Brain microvascular endothelial cell (primary cell): ENCODE measurements at regions not wholly inside any gene's neighbourhood (a gene's known extent, or its start where the extent isn't known, plus 50 kb on each side); places are given as distances from the start of the nearest gene placed in this dataset.

Source experiments
- DNase-seq: peaks from one replicate; pipeline ENCODE4 v3.0.0-alpha.2; 2020
- H3K27ac ChIP-seq: fragments of 250-450 bp; sonication (Bioruptor Pico); 2 replicates; pipeline ENCODE4 v1.5.1; 2020; ENCODE audit warnings: mild to moderate bottlenecking, moderate library complexity
- H3K27me3 ChIP-seq: fragments of 250-450 bp; sonication (Bioruptor Pico); replicated peaks from 2 replicates; pipeline ENCODE4 v1.5.1; 2020; ENCODE audit warnings: mild to moderate bottlenecking
- H3K36me3 ChIP-seq: fragments of 250-450 bp; sonication (Bioruptor Pico); replicated peaks from 2 replicates; pipeline ENCODE4 v1.5.1; 2020; ENCODE audit warnings: mild to moderate bottlenecking
- H3K4me3 ChIP-seq: 2 replicates; pipeline ENCODE4 v1.5.1; 2011; ENCODE audit warnings: low read depth, mild to moderate bottlenecking, control low read depth, low read length, moderate library complexity
- in situ Hi-C: cut with HindIII; loops from 2 replicates; pipeline ENCODE4 v1.10.0; 2017; ENCODE audit warnings: low sequenced_read_pairs, low pct_ligation_motif_present
- TF ChIP-seq, protein P1 (sequence below): IDR thresholded peaks from 2 replicates; pipeline ENCODE4 v1.5.1; 2011; ENCODE audit warnings: low read depth, mild to moderate bottlenecking, moderate library complexity, low read length, control low read depth, inconsistent platforms; ENCODE audit errors: missing control alignments

DNA sequence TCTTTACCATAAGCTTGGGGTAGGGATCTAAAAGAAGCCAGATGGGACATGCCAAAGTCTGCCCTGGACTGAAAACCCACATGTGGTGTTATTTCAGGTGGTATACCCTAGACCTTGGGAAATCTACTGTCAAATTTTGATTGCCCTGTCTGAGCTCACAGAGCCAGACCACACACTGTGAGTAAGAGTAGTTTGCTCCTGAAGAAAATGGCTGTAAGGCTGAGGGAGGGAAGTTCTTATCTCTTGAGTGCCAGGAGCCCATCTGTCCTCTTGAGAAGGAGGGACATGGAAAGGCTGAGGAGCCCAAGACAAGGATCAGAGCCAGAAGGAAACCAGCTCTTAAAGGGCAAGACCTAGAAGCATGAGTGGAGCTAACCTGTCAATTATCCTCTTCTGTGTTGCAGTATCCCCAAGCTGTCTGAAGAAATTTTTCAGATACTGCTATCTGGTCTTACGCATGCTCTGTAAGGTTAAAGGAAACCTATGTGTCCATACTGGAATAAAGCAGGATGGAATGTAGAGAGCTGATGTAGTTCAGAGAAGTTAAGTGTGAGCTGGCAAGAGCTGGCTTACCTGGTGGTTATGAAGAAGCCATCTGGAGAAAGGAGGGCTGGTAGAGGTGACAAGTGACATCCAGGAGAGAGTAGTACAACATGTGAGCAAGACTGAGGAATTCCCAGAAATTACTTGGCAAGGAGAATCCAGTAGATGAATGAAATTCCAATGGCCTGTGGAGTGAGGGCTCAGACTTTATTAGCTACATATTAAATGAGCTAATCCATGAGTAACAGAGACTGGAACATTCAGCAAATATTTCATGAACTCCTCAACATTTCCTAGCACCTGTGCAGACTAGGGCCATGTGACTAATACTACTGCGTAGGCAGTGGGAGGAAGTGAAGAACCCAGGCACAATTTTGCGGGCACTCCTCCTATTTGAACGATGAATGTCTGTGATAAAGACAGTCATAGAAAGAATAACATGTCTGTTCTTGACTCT lies 389.1 kb upstream of the KIF2A start:
- DNase-seq: no peak
- Histone ChIP-seq H3K4me3 (no peak overlapping the region), H3K36me3 (no peaks in the 10 kb centered on the region), H3K27ac (no peak overlapping the region), H3K27me3 (no peaks in the 10 kb centered on the region)
- in situ Hi-C loops: no loop called here
- TF ChIP-seq, protein P1, sequence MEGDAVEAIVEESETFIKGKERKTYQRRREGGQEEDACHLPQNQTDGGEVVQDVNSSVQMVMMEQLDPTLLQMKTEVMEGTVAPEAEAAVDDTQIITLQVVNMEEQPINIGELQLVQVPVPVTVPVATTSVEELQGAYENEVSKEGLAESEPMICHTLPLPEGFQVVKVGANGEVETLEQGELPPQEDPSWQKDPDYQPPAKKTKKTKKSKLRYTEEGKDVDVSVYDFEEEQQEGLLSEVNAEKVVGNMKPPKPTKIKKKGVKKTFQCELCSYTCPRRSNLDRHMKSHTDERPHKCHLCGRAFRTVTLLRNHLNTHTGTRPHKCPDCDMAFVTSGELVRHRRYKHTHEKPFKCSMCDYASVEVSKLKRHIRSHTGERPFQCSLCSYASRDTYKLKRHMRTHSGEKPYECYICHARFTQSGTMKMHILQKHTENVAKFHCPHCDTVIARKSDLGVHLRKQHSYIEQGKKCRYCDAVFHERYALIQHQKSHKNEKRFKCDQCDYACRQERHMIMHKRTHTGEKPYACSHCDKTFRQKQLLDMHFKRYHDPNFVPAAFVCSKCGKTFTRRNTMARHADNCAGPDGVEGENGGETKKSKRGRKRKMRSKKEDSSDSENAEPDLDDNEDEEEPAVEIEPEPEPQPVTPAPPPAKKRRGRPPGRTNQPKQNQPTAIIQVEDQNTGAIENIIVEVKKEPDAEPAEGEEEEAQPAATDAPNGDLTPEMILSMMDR: no peak

DNA sequence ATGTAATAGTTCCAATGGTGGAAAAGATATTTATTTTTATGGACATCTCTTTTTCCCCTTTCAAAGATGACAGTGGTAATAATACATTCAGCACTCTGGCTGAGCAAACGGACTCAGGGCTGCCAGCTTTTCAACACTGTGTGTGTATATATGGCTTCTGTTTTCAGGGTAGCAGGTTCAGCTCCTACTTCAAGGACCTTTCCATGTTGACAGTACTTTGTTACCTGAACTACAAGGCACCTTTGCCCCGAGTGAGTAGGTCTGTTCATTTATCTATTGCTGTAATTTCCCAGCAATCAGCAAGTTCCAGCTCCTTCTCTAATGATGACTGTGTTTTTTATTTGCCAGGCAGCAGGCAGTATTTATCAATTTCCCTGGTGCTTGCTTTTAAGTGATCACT lies 387.4 kb upstream of the KIF2A start:
- no peak overlapping the region for H3K27ac ChIP-seq
- no peak overlapping the region for H3K4me3 ChIP-seq
- TF ChIP-seq, protein P1: no peak
- no peak for DNase-seq
- H3K36me3 ChIP-seq: no peaks in the 10 kb centered on the region
- in situ Hi-C loops: no loop called here
- no peaks in the 10 kb centered on the region for H3K27me3 ChIP-seq

DNA sequence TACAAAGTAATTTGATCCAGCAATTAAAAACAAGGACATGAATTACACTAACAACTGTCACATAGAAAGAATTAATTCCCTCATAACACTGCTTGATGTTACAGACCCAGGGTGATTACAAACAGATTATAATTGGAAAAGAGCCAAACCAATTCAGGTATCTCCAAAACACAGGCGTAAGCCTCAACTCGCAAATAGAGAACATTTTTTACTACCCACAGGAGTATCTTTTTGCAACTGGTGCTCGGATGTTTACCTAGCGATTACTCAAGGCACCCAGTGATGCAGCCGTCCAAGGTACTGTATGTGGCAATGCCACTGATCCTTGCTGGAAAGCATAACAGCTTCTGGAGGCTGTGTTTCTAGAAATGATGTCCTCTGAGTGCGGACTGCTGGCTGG lies 386.1 kb upstream of the KIF2A start:
- DNase-seq: no peak
- in situ Hi-C loops: no loop called here
- Histone ChIP-seq H3K27me3 (no peaks in the 10 kb centered on the region), H3K27ac (no peak overlapping the region), H3K36me3 (no peaks in the 10 kb centered on the region), H3K4me3 (no peak overlapping the region)
- TF ChIP-seq, protein P1: no peak

DNA sequence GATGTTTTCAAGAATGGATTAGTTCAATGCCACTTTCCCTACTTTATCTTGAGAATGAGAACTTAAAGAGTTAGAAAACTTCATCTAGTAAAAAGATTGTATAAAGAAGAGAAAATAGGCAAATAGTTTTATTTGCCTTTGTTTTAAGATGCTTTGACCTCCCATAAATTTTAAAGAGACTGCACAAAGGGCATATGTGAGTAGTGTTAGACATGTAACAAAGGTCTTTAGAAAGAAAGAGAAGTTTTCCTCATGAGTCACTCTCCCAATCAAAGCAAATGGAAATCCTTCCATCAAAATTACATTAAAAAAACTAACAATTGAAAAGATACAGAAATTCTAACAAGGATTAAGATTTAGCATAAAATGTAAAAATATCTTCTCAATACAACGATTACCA lies 381.8 kb upstream of the KIF2A start:
- in situ Hi-C loops: no loop called here
- H3K27ac ChIP-seq: no peak overlapping the region
- TF ChIP-seq, protein P1: no peak
- H3K27me3 ChIP-seq: no peaks in the 10 kb centered on the region
- no peak for DNase-seq
- no peak overlapping the region for H3K4me3 ChIP-seq
- H3K36me3 ChIP-seq: no peaks in the 10 kb centered on the region

DNA sequence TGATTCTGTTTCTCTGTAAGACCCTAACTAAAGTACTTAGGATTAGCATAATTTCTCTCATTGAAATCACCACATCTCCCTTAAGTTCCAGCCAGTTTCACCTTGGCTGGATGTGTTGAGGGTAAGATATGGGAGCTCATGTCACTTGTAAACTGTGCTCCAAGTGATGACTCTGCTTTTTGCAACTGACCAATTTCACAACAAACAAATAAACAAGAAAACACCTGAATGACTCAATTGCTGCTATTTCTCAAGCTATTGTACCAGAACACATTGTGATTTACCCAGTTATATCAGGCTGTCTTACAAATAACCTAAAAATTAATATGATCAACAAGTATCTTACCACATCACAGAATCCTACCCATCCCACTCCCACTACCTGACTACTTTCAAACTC lies 379.1 kb upstream of the KIF2A start:
- H3K36me3 ChIP-seq: no peaks in the 10 kb centered on the region
- no peaks in the 10 kb centered on the region for H3K27me3 ChIP-seq
- no peak overlapping the region for H3K4me3 ChIP-seq
- TF ChIP-seq, protein P1: no peak
- in situ Hi-C loops: no loop called here
- H3K27ac ChIP-seq: no peak overlapping the region
- DNase-seq: no peak

DNA sequence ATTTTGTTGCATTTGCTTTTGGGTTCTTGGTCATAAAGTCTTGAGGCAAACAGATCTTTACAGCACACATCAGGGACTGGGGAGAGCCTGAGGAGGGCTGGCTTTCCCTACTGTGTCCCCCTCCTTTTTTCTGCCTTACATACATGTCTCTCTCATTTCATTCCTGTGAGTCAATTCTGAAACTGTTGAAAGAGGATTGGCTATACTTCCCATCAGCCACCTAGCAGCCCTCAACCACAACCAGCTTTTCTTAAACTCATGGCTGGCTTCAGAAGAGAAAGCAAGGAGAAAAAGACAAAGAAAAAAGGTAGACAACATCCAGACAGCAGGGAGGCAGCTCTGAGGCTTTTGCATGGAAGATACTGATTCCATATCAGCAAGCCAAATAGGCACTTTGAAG lies 374.8 kb upstream of the KIF2A start:
- TF ChIP-seq, protein P1: no peak
- H3K27ac ChIP-seq: no peak overlapping the region
- in situ Hi-C loops: no loop called here
- no peak overlapping the region for H3K4me3 ChIP-seq
- no peak for DNase-seq
- no peaks in the 10 kb centered on the region for H3K27me3 ChIP-seq
- no peaks in the 10 kb centered on the region for H3K36me3 ChIP-seq
